Prostate gland (tissue), 2 donors: ENCODE measurements at regions not wholly inside any gene's neighbourhood (a gene's known extent, or its start where the extent isn't known, plus 50 kb on each side); places are given as distances from the start of the nearest gene placed in this dataset.

Experiments used
- DNase-seq: peaks from one replicate; pipeline ENCODE4 v3.0.0-alpha.2; 2019; ENCODE audit warnings: low spot score
- H3K27ac ChIP-seq, 2 donors: fragments of 200-600 bp; sonication (generic); 2 replicates each; pipeline ENCODE4 v1.5.1; 2017 to 2019
- H3K27me3 ChIP-seq: fragments of 200-600 bp; sonication (generic); replicated peaks from 2 replicates; pipeline ENCODE4 v1.5.1; 2019; ENCODE audit not compliant: insufficient read depth
- H3K36me3 ChIP-seq, 2 donors: fragments of 200-600 bp; sonication (generic); 1 replicate in 1 of 2; 2 replicates in 1 of 2; pipeline versions ENCODE4 v1.5.1 to v1.8.1; 2017 to 2019
- H3K4me1 ChIP-seq: fragments of 200-600 bp; sonication (generic); replicated peaks from 2 replicates; pipeline ENCODE4 v1.5.1; 2019
- H3K4me3 ChIP-seq, 2 donors: fragments of 200-600 bp; sonication (generic); 2 replicates each; pipeline ENCODE4 v1.5.1; 2017 to 2019
- H3K9me3 ChIP-seq: fragments of 200-600 bp; sonication (generic); 2 replicates; pipeline ENCODE4 v1.5.1; 2017
- CTCF ChIP-seq, 4 experiments: fragments of 200-600 bp in 2 of 4; fragments of 450-650 bp in 2 of 4; sonication (generic) in 2 of 4; IDR thresholded peaks; 1 replicate in 3 of 4; 2 replicates in 1 of 4; pipeline ENCODE4 v1.5.1; 2016 to 2019; ENCODE audit warnings: antibody characterized with exemption in 4 of 4, mild to moderate bottlenecking in 2 of 4, moderate library complexity in 2 of 4
- POLR2A ChIP-seq: fragments of 450-650 bp; IDR thresholded peaks from one replicate; pipeline ENCODE4 v1.6.1; 2016; ENCODE audit warnings: antibody characterized with exemption, mild to moderate bottlenecking
- POLR2AphosphoS5 ChIP-seq: sonication (generic); formaldehyde crosslinking; IDR thresholded peaks from one replicate; pipeline ENCODE4 v1.6.1; 2017; ENCODE audit warnings: antibody characterized with exemption
- WGBS: methylation state at CpG from one replicate; pipeline ENCODE4 v1.1.5; 2018; 5-methylcytosine and 5-hydroxymethylcytosine counted together
- intact Hi-C: fragments of 100-400 bp; cut with DNase I; formaldehyde crosslinking; loops from one replicate; pipeline ENCODE4 v1.14.2; 2022

GRCh38 chr10:108822026-108822425, 1101.3 kb downstream of the XPNPEP1 start:
- intact Hi-C loops = no loop called here
- Histone ChIP-seq H3K27ac (no peak overlapping the region), H3K27me3 (no peaks in the 10 kb centered on the region), H3K36me3 (no peaks in the 10 kb centered on the region), H3K9me3 (no peaks in the 10 kb centered on the region), H3K4me3 (no peak overlapping the region), H3K4me1 (no peaks in the 10 kb centered on the region)
- TF ChIP-seq POLR2A = no peak
- no peak for TF ChIP-seq CTCF (IDR thresholded peaks at IDR 0.05)
- TF ChIP-seq POLR2AphosphoS5 = no peak
- DNase-seq = no peak

- Histone ChIP-seq H3K27me3 (no peaks in the 10 kb centered on the region), H3K36me3 (no peaks in the 10 kb centered on the region), H3K4me3 (no peak overlapping the region), H3K27ac (no peak overlapping the region), H3K4me1 (no peaks in the 10 kb centered on the region), H3K9me3 (no peaks in the 10 kb centered on the region)
- intact Hi-C loops = no loop called here
- no peak for DNase-seq
- 80% methylated on average over 1 of the region's 1 CpG for WGBS
- no peak for TF ChIP-seq POLR2AphosphoS5
Measured at GRCh38 chr10:108819302-108819701, 1104.0 kb downstream of the XPNPEP1 start.

GRCh38 chr10:108817584-108817983, 1105.7 kb downstream of the XPNPEP1 start:
- 29% methylated on average over 2 of the region's 2 CpGs for WGBS

GRCh38 chr10:108817135-108817534, 1106.2 kb downstream of the XPNPEP1 start:
- no peak for DNase-seq
- intact Hi-C loops = no loop called here
- 28% methylated on average over 3 of the region's 3 CpGs for WGBS
- Histone ChIP-seq H3K27ac (no peak overlapping the region), H3K27me3 (no peaks in the 10 kb centered on the region), H3K9me3 (no peaks in the 10 kb centered on the region), H3K36me3 (no peaks in the 10 kb centered on the region), H3K4me3 (no peak overlapping the region), H3K4me1 (no peaks in the 10 kb centered on the region)
- TF ChIP-seq POLR2A (no peak), CTCF (IDR thresholded peaks at IDR 0.05) (no peak), POLR2AphosphoS5 (no peak)

More at GRCh38 chr10:108817584-108817983, 1105.7 kb downstream of the XPNPEP1 start:
- Histone ChIP-seq H3K36me3 (no peaks in the 10 kb centered on the region), H3K9me3 (no peaks in the 10 kb centered on the region), H3K4me3 (no peak overlapping the region), H3K27ac (no peak overlapping the region), H3K4me1 (no peaks in the 10 kb centered on the region), H3K27me3 (no peaks in the 10 kb centered on the region)
- DNase-seq = no peak
- no peak for TF ChIP-seq POLR2AphosphoS5
- TF ChIP-seq POLR2A = no peak
- no peak for TF ChIP-seq CTCF (IDR thresholded peaks at IDR 0.05)
- intact Hi-C loops = no loop called here

- Histone ChIP-seq H3K9me3 (no peaks in the 10 kb centered on the region), H3K36me3 (no peaks in the 10 kb centered on the region), H3K27ac (no peak overlapping the region), H3K4me1 (no peaks in the 10 kb centered on the region), H3K27me3 (no peaks in the 10 kb centered on the region), H3K4me3 (no peak overlapping the region)
- intact Hi-C loops = no loop called here
- DNase-seq = no peak
- no peak for TF ChIP-seq POLR2AphosphoS5
- TF ChIP-seq CTCF (IDR thresholded peaks at IDR 0.05) = no peak
- TF ChIP-seq POLR2A = no peak
- WGBS = 95% methylated on average over 2 of the region's 2 CpGs
Measured at GRCh38 chr10:108812906-108813305, 1110.4 kb downstream of the XPNPEP1 start.
